AG08395 (cell line): ENCODE measurements at regions not wholly inside any gene's neighbourhood (a gene's known extent, or its start where the extent isn't known, plus 50 kb on each side); places are given as distances from the start of the nearest gene placed in this dataset.

Experiments
- DNase-seq: peaks from one replicate; pipeline ENCODE4 v3.0.0; 2012; ENCODE audit warnings: mixed read lengths, low spot score

- no peak for DNase-seq
Observed at GRCh38 chr18:44062345-44062744, 618.3 kb upstream of the SETBP1 start.

GRCh38 chr18:44065206-44065605 is 615.5 kb upstream of the SETBP1 start:
- no peak for DNase-seq

- DNase-seq = no peak
Observed at GRCh38 chr18:44066541-44066940, 614.1 kb upstream of the SETBP1 start.

GRCh38 chr18:44067186-44067585 is 613.5 kb upstream of the SETBP1 start:
- no peak for DNase-seq

- no peak for DNase-seq
Observed at GRCh38 chr18:44075038-44075437, 605.6 kb upstream of the SETBP1 start.

GRCh38 chr18:44079606-44080005 is 601.1 kb upstream of the SETBP1 start:
- DNase-seq = peak; percentile 2

- DNase-seq = no peak
Observed at GRCh38 chr18:44080054-44080453, 600.6 kb upstream of the SETBP1 start.

GRCh38 chr18:44089732-44090131 is 591.0 kb upstream of the SETBP1 start:
- DNase-seq = no peak

GRCh38 chr18:44090453-44090852 is 590.2 kb upstream of the SETBP1 start:
- no peak for DNase-seq

GRCh38 chr18:44093253-44093652 is 587.4 kb upstream of the SETBP1 start:
- DNase-seq = no peak

- no peak for DNase-seq
Observed at GRCh38 chr18:44096016-44096415, 584.7 kb upstream of the SETBP1 start.

- DNase-seq = peak; percentile 52
Observed at GRCh38 chr18:44098551-44099098, 582.1 kb upstream of the SETBP1 start.

- DNase-seq = no peak
Observed at GRCh38 chr18:44107187-44107586, 573.5 kb upstream of the SETBP1 start.

- no peak for DNase-seq
Observed at GRCh38 chr18:44111337-44111736, 569.4 kb upstream of the SETBP1 start.

GRCh38 chr18:44117821-44118220 is 562.9 kb upstream of the SETBP1 start:
- no peak for DNase-seq

- no peak for DNase-seq
Observed at GRCh38 chr18:44119607-44120006, 561.1 kb upstream of the SETBP1 start.

- DNase-seq = no peak
Observed at GRCh38 chr18:44123743-44124142, 556.9 kb upstream of the SETBP1 start.

GRCh38 chr18:44125446-44125845 is 555.2 kb upstream of the SETBP1 start:
- no peak for DNase-seq

GRCh38 chr18:44126598-44126997 is 554.1 kb upstream of the SETBP1 start:
- no peak for DNase-seq

- DNase-seq = peak; percentile 15
Observed at GRCh38 chr18:44128365-44128764, 552.3 kb upstream of the SETBP1 start.

GRCh38 chr18:44130376-44130942 is 550.2 kb upstream of the SETBP1 start:
- DNase-seq = peak; percentile 25

- no peak for DNase-seq
Observed at GRCh38 chr18:44133483-44133882, 547.2 kb upstream of the SETBP1 start.

- no peak for DNase-seq
Observed at GRCh38 chr18:44134447-44134846, 546.2 kb upstream of the SETBP1 start.

- DNase-seq = no peak
Observed at GRCh38 chr18:44135741-44136140, 544.9 kb upstream of the SETBP1 start.
